SK-N-DZ (cell line): ENCODE measurements at regions not wholly inside any gene's neighbourhood (a gene's known extent, or its start where the extent isn't known, plus 50 kb on each side); places are given as distances from the start of the nearest gene placed in this dataset.
"Not testable (repeated sequence)": the region's sequence is repeated elsewhere in the genome, so short reads cannot be mapped to it uniquely, and the experiment has no call there.

ENCODE experiments used
- DNase-seq: peaks from one replicate; pipeline ENCODE4 v3.0.0-alpha.2; 2015; ENCODE audit warnings: low spot score

DNA sequence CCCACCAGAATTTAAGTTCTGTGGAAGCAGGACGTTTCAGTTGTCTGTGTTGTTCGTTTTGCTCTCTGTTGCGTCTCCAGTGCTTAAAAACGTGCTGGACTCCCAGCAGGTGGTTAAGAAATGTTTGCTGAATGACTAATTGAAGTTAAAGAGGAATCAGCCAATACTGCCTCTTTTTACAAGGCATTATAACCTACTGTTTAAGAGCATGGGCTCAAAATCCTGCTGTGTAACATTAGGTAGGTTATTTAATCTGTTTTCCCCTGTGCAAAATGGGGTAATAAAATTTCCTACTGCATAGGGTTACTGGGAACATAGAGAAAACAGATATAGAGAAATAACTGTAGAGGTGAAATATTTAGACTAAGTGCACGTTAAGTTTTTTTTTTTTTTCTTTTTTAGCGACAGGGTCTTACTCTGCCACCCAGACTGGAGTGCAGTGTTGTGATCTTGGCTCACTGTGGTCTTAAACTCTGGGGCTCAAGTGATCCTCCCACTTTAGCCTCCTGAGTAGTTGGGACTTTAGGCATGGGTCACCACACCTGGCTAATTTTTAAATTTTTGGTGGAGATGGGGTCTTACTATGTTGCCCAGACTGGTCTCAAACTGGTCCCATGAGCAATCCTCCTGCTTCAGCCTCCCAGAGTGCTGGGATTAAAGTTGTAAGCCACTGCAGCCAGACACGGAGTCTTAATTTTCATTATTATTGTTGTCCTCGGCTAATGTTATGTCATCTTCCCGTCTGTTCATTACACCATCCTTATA, 139.4 kb upstream of the PRICKLE1 start:
- no peak for DNase-seq

DNA sequence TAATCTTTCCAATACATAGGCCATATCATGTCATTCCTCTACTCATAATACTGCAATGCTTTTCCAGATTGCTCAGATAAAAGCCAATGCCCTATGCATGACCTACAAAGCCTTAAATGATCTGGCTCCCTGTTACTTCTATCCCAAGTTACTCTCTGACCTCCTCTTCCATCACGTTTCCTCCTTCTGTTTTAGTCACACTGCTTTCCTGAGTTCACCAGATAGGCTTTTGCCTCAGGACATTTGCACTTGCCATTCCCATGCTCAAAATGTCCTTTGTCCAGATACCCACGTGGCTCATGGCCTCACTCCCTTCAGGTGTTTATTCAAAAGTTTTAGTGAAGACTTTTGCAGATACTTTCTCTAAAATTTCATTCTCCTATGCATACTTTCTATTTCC, 138.7 kb upstream of the PRICKLE1 start:
- DNase-seq, result no peak

DNA sequence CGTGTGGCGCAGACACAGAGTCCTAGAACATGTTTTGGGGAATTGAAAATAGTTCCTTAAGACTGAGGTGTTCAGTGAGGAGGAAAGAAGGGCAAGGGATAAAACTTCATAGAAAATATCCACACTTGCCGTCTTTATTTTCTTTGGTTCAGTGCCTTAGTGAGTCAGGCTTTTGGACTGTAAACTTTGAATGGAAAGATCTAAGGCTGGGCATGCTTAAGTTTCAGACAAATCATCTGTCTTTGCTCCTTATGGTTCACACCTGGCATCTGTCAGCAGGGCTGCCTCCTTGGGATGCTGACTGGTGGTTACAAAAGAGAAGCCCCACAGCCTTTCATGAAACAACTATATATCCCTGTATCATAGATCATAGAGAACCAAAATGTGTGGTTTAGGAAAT, 136.3 kb upstream of the PRICKLE1 start:
- DNase-seq, result no peak

DNA sequence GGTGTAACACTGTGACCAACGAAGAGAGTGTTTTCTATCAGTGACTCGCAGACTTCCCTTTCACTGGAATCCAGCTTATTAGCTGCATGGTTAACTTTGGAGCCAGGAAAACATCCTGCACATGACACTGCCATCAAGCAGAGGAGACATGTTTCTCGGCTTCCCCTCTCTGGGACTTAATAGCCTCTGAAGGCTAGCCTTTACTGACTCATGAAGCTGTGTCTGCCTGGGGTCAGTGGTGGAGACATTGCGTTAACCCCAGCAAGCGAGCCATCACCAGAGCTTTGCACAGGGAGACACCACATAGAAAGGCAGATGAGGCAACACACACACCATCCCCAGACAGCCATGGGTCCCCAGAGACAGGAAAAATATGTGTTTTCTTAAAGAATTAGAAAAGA, 126.9 kb upstream of the PRICKLE1 start:
- DNase-seq, result no peak

DNA sequence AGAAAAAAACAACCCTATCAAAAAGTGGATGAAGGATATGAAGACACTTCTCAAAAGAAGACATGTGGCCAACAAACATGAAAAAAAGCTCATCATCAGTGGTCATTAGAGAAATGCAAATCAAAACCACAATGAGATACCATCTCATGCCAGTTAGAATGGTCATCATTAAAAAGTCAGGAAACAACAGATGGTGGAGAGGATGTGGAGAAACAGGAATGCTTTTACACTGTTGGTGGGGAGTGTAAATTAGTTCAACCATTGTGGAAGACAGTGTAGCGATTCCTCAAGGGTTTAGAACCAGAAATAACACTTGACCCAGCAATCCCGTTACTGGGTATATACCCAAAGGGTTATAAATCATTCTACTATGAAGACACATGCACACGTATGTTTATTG, 124.0 kb upstream of the PRICKLE1 start:
- not testable (repeated sequence) for DNase-seq

DNA sequence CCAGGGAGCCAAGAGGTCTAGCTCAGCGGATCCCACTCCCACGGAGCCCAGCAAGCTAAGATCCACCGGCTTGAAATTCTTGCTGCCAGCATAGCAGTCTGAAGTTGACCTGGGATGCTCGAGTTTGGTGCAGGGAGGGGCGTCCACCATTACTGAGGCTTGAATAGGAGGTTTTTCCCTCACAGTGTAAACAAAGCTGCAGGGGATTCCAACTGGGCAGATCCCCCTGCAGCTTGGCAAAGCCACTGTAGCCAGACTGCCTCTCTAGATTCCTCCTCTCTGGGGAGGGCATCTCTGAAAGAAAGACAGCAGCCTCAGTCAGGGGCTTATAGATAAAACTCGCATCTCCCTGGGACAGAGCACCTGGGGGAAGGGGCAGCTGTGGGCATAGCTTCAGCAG, 118.8 kb upstream of the PRICKLE1 start:
- DNase-seq, result not testable (repeated sequence)

DNA sequence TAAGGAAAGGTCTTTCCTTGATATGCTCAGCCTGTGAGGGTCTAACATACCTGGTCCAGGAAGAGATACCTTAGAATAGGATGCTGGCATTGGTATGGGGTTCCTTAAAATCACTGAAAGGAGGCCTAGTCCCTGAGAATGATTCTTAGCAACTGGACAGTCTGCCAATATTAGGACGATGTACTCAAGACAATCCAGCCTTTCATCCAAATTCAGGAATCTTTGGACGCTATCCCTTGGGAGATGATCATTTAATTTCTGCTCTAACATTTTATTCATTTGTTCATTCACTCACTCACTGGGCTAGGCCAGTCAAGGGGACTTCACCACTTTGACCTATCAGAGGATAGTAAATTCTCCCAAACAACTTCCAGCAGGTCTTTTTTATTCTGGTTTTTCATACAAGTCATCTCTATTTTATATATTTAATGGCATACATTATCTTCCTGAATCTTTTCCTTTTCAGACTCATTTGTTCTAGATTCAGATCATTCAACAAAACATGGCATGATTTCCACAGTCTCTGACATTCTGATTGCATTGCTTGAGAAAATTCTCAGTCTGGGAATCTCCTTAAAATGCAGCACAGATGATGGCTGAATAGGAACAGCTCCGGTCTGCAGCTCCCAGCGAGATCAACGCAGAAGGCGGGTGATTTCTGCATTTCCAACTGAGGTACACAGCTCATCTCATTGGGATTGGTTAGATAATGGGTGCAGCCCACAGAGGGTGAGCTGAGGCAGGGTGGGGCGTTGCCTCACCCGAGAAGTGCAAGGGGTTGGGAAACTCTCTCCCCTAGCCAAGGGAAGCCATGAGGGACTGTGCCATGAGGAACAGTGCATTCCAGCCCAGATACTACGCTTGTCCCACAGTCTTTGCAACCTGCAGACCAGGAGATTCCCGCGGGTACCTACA, 118.0 kb upstream of the PRICKLE1 start:
- no peak for DNase-seq

DNA sequence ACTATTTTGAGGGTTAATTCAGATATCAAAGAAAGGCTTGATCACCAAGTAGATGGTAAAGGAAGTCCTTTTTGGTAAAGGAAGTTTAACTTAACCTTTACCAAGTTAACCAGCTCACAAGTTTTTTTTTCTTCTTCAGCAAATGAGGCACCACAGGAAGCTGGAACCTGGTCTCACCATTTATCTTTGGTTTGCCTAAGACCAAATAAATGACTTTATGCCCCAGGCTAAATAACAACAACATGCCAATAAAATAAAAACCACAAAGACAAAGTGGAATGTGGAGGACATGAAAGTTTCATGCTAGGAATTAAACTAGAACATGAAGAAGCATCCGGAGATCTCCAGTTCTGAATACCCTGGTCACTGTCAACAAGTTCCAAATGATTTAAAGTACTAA, 116.8 kb upstream of the PRICKLE1 start:
- no peak for DNase-seq

DNA sequence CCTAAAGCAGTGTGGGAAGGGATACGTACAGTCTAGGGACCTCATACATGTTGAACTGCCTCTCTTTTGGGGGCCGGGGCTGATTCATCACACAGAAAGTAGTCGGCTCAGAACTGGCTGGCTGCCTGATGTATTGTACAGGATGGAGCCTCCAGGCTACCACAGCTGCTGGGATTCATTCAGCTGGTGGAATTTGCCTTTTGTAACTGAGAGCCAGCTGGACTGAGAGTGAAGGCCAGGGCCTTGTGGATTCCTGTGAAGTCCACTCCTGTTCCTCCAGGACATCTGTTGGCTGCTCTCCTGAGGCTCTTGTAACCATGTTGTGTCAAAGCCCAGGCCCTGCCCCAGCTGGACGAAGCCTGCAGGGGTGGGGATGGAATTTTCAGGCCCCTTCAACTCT, 116.3 kb upstream of the PRICKLE1 start:
- no peak for DNase-seq

DNA sequence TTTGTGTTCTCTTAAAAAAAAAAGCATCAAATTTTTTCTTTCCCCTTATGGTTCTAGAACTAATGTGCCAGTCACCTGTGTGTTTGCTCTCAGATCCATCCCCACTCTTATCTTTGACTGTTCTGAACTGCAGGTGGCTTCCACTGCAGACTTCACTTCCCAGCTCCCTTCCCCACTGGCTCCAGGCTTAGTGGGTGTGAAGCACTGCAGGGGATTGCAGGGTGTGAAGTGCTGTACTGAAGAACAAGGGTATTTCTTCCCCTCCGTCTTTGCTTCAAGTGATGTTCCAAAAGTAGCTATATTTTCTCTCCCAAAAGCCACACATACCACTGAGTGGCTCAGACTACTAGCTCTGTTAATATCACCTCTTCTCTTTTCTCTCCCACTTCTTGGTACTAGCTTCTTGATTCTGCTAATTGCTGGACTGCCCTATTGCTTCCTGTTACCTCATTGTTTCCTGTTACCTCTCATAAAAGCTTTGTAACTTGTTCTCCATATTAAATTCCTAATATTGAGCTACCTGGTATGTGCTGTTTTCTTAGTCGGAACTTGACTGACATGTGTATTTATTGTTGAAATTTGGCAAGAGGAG, 115.4 kb upstream of the PRICKLE1 start:
- no peak for DNase-seq

DNA sequence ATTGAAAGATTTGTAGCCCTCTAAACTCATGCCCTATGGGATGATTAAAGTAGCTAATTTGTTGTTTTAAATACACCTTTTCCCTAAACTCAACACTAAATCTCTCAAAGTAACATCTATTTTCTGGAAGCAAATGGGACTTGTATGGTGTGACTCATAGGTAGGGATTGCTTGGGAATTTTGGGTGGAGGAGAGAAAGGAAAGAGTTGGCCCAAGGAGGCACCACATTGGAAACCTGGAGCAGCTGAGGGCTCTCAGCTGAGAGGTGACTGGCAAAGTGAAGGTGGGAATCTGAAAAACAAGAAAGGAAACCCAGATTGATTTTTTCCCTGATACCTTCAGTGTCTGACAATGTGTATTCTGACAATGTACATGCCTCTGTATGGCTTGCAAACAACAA, 114.8 kb upstream of the PRICKLE1 start:
- DNase-seq, result no peak

DNA sequence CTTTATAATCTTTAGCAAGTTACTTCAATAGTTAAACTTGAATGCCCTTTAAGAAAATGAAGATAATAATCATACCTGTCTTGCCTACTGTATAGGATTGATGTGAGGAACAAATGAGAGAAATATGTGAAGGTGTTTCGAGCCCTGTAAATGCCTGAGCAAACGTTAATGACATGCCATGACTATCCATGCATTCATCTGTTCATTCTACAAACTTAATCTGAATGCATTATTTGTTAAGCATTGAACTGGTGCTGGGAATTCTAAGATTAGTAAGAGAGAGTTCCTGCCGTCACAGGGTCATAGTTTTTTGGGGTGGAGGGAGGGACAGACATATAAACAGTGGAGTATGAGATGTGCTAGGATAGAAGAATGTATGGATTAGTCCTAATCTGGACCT, 111.5 kb upstream of the PRICKLE1 start:
- DNase-seq, result no peak

DNA sequence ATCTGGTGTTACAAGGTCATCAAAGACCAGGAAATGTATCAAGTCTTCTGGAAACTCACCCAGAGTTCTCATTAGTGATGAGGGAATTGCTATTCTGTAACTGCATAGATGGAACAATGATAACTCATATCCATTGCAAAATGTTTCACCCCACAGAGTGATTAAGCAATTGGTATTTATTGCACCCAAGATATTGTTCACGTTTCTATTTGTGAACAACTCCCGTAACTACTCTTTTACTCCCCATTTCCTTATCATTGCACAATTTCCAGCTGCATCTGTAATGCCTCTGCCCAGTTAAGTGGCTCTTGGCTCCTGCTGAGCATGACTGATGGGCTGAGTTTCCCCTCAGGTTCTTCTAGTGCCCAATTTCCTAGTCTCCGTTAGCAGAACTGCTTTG, 108.7 kb upstream of the PRICKLE1 start:
- no peak for DNase-seq

DNA sequence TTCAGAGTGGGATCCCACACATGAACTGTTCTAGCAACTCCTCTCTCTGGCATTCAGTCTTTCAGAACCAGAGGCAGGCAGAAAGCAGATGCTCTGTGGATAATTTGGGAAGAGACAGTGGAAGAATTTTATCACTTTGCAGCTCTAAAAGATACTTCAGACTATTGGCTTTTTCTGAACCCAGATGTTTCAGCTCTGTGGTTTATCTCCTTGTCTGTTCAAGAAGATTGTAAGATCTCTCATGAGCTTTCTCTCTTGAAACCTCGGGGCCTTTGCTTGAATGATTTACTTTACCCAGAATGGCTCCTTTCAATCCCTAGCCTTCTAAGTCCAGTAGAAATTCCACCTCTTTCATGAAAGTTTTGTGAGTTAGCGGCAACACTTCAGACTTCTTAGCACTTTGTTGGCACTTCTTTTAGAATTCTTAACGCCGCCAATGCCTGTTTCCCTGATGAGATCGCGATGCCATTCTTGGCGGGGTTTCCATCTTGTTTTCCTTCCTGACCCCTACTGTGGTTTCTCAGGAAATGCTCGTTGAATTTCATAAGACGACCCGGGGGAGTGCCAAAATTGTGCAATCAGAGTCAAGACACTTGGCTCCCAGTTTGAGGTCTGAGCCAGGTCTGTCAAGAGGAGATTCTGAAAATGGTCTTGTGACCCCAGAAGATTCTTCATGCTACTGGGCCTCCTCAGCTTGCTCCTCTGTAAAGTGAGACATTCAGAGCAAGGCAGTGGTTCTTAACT, 107.0 kb upstream of the PRICKLE1 start:
- DNase-seq, result no peak

DNA sequence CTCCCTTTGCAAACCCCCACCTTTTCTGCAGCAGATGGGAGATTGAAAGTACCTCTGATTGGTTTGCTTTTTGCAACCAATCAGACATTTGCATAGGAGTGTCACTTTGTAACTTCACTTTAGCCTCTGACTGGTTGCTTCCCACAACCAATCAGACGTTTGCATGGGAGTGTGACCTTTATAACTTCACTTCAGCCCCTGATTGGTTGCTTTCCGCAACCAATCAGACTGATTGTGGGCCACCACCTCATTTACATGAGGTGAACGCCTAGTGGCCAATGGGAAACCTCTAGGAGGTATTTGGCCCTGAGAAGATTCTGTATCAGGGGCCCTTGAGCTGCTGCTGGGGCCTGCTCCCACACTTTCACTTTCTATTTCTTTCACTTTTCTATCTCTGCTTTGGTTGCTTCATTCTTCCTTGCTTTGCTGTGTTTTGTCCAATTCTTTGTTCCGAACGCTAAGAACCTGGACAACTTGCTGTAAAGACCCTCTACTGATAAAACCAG, 106.0 kb upstream of the PRICKLE1 start:
- no peak for DNase-seq

DNA sequence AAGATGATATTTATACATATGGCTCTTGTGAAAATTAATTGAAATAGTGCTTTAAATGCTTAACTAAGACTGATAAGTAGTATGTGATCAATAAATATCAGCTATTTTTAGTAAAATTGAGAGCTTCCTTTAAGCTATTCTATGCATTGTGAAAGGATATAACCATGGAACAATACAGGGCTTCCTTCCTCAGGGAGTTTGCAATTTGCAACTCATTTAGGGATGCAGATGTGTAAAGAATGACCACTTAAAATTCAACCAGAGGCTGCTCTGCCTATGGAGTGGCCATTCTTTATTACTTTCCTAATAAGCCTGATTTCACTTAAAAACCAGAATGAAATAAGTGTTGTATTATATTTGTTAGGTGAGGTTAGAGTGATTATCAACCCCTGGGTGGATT, 103.2 kb upstream of the PRICKLE1 start:
- no peak for DNase-seq

DNA sequence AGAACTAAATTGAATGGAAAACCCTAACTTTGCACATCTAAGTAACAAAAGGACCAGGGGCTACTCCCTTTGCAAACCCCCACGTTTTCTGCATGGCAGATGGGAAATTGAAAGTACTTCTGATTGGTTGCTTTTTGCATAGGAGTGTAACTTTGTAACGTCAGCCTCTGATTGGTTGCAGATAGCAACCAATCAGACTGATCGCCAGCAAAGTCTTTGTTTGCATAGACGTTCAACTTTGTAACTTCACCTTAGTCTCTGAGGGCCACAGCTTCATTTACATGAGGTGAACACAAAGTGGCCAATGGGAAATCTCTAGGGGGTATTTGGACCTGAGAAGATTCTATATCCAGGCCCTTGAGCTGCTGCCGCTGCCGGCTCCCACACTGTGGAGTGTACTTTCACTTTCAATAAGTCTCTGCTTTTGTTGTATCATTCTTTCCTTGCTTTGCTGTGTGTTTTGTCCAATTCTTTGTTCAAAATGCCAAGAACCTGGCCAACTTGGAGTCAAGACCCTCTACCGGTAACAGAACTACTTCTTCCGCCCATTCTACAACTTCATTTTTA, 102.5 kb upstream of the PRICKLE1 start:
- no peak for DNase-seq

DNA sequence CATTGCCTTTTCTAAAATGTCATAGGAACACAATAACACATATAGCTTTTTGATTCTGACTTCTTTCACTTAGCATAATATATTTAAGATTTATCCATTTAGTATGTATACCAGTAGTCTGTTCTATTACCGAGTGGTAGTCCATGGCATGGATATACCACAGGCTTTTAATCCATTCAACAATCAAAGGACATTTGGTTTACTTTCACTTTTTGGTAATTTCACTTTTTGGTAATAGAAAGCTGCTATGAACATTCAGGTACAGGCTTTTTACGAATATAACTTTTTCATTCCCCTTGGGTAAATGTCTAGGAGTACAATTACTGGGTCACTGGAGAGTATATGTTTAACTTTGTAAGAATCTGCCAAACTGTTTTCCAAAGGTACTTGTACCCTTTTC, 100.7 kb upstream of the PRICKLE1 start:
- no peak for DNase-seq

DNA sequence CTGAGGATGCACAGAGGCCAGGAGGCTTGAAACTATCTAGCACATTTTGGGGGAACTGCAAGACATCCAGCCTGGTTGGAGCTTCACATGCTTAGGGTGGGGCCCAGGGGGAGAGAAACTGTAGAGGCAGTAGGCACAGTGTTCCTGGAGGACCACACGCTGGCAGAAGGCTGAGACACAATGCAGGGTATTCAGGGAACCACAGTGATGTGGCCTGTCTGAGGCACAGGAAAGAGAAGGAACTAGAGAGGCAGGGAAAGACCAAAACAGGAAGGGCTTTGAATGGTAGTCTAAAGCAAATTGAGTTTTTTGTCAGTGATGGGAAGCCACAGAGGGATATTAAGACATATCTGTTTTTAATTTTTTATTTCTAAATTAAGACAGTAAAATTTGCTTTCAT, 100.2 kb upstream of the PRICKLE1 start:
- no peak for DNase-seq

DNA sequence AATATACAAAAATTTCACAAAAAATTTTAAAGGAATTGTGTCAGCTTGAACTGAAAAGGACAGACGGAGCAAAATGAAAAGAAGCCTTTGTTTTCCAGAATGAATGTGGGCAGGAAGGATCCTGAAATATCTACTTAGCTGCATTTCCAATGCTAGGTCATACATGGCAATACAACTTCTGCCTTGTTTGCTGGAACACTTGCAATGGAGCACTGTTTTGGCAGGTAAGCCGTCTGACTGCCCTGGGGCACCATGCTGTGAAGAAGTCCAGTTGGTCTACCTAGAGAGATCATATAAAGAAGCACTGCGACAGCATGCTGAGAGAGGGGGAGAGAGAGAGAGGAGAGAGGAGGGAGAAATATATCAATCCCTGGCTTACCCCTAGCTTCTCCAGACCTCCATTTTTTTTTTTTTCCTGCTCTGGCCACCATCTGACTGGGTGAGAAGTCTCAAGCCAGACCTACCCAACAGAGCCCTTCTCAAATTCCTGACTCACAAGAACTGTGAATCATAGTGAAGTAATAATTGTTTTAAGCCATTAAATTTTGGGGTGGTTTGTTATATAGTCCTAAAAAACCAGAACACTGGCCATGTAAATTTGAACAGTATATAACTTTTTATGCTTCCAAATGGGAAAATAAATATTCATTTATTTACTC, 97.1 kb upstream of the PRICKLE1 start:
- no peak for DNase-seq

DNA sequence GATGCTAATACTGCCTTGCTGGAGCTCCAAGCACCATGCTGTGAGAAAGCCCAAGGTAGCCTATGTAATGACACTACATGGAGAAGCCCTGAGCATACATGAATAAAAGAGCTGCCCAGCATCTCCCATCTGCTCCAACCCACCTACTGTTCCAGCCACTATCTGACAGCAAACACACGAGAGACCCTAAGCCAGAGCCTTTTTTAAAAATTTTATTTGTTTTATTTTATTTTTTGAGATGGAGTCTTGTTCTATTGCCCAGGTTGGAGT, 95.2 kb upstream of the PRICKLE1 start:
- no peak for DNase-seq
